CD4-positive, alpha-beta T cell treated with Interleukin-1 beta for 1 hour (primary cell): ENCODE measurements at regions not wholly inside any gene's neighbourhood (a gene's known extent, or its start where the extent isn't known, plus 50 kb on each side); places are given as distances from the start of the nearest gene placed in this dataset.

ENCODE experiments used
- DNase-seq, 2 donors: peaks; one replicate each; pipeline ENCODE4 v3.0.0-alpha.2; 2020 to 2022

DNA sequence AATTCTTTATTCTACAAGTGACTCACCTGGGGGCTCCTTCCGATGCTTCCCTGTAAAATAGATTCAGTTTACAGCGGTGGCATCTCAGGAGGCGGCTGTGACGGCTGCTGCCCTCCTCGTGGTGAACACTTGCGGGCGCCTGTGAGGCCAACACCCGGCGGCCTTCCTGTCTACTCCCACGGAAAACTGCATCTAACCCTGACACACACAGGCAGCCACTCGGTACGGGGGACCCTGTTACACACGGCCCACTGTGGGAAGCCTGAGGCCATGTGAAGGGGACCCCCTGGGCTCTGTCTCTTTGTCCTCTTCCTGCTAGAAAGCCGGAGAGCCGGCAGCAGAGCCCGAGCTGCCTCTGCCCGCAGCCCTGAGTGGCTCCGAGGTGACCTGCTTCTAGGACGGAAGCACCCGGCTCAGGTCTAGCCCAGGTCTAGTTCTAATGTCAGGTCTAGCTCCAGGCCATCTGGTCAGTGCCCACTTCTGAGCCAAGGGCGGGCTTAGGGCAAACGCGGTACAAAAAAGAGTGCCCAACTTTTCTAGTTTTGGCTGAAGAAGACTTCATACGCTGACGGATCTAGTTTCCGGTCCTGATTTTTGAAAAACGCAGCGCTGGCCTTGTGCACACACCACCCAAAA is 159.4 kb downstream of the ENGASE start:
- DNase-seq: no peak

- DNase-seq: no peak
Measured at GRCh38 chr17:79232957-79233356, 158.3 kb downstream of the ENGASE start.

DNA sequence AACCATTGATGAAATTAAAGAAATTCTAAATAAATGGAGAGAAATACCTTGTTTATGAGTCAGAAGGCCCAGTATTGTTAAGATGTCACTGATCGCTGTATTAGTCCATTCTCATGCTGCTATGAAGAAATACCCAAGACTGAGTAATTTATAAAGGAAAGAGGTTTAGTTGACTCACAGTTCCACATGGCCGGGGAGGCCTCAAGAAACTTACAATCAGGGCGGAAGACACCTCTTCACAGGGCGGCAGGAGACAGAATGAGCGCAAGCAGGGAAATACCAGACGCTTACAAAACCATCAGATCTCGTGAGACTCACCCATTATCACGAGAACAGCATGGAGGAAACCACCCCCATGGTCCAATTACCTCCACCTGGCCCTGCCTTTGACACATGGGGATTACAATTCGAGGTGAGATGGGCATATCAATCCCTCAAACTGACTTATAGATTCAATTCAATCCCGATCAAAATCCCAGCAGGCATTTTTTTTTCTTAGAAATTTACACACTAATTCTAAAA is 157.2 kb downstream of the ENGASE start:
- no peak for DNase-seq

- DNase-seq: no peak
Measured at GRCh38 chr17:79230576-79230975, 156.0 kb downstream of the ENGASE start.

DNA sequence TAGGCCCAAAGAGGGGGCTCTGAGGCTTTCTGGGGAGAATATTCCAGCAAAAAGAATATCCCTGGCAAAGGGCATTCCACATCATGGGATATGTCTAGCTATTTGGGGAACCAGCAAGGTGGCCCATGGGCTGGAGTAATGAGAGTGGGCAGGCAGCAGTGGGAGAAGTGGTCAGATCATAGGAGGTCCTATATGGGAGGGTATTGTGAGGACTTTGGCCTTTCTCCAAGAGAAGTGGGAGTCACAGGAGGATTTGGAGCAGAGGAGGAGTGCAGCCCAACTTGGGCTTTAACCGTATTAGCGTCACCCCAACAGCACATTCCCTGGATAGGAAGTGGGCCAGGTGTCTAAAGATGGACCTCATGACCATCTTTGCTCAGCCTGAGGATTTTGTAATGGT is 151.4 kb downstream of the ENGASE start:
- no peak for DNase-seq

- no peak for DNase-seq
Measured at GRCh38 chr17:79224903-79225302, 150.3 kb downstream of the ENGASE start.

DNA sequence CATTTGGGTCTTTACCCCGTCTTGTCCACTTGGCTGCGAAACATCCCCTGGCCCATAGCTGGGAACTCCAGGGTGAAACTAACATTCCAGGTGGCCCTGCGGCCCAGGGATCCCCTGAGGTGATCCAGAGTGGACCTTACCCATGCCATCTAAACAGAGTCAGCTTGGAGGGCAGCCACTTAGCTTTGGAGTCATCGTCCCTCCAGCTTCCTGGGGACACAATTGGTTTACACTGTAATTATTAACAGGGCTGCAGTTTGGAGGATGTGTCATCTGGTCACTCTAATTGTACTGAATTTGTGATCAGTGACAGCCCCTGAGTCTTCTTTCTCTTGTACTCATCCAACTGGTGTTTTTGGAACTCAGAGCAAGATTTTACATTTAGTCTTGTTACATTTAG is 149.9 kb downstream of the ENGASE start:
- no peak for DNase-seq

GRCh38 chr17:79223953-79224352 is 149.3 kb downstream of the ENGASE start:
- DNase-seq: no peak

DNA sequence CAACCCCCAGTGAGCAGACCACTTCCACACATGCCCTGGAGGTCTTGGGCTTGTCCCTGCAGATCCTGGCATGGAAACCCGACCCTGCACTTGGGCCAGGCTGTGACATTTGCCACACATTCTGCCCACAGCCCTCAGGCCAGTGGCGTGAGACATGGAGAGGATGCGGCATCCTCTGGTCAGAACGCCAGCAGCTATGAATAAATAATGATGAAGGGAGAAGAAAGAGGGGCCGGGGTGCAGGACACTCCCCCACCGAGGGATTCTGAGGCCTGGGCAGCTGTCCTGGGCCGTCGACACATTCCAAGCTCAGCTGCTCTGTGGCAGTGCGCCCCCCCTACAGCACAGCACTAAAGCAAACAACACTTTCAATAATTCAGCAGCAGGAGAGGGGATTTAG is 148.8 kb downstream of the ENGASE start:
- no peak for DNase-seq

GRCh38 chr17:79221597-79221996 is 147.0 kb downstream of the ENGASE start:
- no peak for DNase-seq

DNA sequence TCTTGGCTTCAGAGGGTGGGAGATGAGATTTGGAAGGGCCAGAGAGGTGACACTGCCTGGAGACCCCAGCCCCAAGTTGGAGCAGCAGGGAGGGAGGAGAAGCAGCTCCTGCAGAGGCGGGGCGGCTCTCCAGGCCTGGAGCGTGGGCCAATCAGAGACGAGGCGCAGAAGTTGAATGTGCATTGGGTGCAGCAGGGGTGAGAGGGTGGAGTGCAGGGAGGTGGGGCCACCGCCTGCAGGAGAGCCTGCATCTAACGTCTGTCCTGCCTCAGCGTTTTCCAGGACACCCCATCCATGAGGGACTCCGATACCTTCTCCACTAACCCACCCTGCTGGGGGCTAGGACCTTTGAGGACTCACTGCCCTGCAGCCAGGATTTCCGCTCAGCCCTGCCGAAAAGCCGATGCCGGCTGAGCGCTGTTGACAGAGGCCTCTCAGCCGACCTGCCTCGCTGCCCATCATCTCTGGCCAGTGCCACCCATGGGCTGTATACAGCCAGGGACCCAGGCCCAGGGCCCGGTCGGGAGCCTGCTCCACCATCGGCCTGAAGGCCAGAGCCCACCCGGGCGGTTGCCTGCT is 146.2 kb downstream of the ENGASE start:
- DNase-seq: no peak

DNA sequence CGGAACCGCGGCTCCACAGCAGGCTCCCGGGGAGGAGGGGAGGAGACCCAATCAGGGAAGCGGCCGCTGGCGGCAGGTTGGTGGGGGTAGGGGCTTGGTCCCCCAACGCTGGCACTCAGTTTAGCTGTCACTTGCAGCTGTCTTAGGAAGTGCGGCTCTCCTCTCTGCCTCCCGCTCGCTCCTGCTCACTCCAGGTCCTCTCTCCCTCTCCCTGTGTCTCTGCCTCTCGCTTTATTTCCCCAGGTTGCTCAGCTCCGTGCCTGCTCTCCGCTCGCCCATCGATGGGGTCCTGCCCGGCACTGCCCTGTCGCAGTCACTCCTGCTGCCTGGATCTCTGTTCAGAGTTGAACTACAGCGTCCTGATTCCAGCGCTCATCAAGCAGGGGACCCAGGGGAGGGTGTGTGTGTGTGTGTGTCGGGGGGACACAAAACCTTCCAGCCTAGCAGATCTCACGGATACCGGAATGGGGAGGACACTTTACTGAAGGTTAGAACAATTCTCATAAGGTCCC is 145.6 kb downstream of the ENGASE start:
- no peak for DNase-seq

DNA sequence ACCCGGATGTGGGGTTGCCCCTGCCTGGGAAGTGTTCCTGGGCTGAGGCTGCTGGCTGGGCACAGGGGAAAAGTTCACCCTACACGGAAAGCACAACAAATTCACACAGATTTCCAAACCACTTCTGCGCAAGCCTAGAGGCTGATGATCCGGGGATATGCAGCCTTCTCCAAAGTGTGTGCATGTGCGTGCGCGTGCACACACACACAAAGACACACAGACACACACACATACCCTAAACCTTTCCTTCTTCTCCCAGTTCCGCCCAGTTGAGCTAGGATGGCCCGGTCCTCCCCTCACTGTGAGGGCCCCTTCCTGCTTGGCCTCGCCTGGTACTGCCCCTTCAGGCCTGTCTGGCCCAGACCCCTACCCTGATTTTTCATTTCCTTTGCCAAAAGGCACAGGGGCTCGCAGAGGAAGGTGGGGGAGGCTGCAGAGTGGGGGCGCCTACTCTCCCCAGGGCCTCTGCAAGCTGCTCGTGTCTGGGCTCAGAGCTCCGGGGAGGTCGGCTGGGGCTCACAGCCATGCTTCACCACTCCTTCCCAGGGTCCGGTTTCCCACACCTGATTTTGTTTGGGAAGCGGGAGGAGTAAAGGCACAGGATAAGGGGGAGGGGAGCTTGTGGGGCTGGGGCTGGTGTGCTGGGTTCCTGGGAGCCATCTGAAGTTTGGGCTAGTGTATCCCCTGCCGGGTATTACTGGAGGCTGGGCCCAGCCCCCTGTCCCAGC is 144.7 kb downstream of the ENGASE start:
- no peak for DNase-seq

- no peak for DNase-seq
Measured at GRCh38 chr17:79218825-79219200, 144.2 kb downstream of the ENGASE start.

GRCh38 chr17:79218175-79218824 is 143.7 kb downstream of the ENGASE start:
- DNase-seq: no peak

GRCh38 chr17:79217473-79218135 is 143.0 kb downstream of the ENGASE start:
- DNase-seq: no peak

GRCh38 chr17:79216826-79217225 is 142.2 kb downstream of the ENGASE start:
- no peak for DNase-seq

DNA sequence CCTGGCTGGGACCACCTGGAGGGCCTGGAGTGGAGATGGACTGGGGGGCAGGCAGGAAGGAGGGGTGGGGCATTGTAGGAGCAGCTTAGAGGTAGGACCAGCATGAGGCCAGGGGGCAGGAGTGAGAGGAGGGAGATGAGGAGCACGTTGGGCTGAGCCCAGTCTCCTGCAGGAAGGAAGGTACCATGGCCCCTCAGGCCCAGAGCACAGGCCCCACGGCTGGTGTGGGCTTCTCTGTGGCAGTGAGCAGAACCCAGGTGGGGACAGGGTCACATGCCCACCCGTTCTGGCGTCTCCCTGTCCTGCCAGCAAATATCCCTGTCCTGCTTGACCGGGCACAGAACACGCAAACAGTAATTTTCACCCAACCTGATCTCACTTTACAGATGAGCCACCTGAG is 141.8 kb downstream of the ENGASE start:
- DNase-seq: no peak

DNA sequence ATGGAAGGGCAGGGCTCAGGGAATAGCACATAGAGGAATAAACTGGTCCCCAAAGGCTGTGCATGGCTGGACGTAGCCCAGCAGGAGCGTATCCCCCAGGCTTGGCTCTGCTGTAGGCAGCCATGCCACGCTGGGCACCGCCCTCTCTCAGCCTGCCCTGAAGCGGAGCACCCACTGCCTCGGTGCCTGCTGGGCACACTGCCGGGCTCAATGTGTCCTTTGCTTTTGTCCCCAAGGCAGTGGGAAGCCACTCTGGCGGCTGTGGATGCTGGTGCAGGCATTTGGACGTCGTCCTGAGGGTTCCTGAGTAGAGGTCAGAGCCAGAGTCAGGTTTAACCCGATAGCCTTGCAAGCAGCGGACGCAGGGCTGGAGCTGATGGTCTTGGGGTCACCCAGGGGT is 141.0 kb downstream of the ENGASE start:
- no peak for DNase-seq

- no peak for DNase-seq
Measured at GRCh38 chr17:79214940-79215604, 140.4 kb downstream of the ENGASE start.

- DNase-seq: no peak
Measured at GRCh38 chr17:79214459-79214858, 139.8 kb downstream of the ENGASE start.

DNA sequence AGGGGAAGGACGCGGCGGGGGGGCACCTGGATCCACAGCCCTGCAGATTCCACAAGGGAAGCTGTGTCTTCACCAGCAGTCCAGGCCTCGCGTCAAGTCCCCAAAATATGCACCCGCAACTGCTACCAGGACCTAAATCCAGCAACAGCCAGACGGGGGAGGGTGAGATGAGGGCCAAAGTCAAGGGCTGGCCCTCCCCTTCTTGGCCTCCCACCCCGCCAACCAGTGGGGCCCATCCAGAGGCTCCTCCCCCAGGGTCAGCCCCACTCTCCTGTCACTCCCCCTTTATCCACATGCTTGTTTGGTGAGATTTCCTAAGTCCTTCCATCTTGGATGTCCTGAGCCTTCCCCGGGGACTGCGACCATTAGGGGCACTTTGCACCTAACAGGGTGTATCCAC is 138.7 kb downstream of the ENGASE start:
- DNase-seq: no peak
